Ascending aorta (tissue), 2 donors: ENCODE measurements at regions not wholly inside any gene's neighbourhood (a gene's known extent, or its start where the extent isn't known, plus 50 kb on each side); places are given as distances from the start of the nearest gene placed in this dataset.

Experiments used
- DNase-seq, 2 donors: peaks; one replicate each; pipeline ENCODE4 v3.0.0-alpha.2; 2019; ENCODE audit warnings: low spot score in 2 of 2
- H3K27ac ChIP-seq, 2 donors: fragments of 200-600 bp; sonication (generic); one replicate each; pipeline ENCODE4 v1.5.1; 2016 to 2017; ENCODE audit warnings: mild to moderate bottlenecking in 1 of 2
- H3K27me3 ChIP-seq: fragments of 200-600 bp; sonication (generic); one replicate; pipeline ENCODE4 v1.5.1; 2017
- H3K36me3 ChIP-seq, 2 donors: fragments of 200-600 bp; sonication (generic); one replicate each; pipeline ENCODE4 v1.5.1; 2016
- H3K4me1 ChIP-seq, 2 donors: fragments of 200-600 bp; sonication (generic); one replicate each; pipeline ENCODE4 v1.5.1; 2016 to 2017; ENCODE audit warnings: mild to moderate bottlenecking in 1 of 2
- H3K4me3 ChIP-seq, 2 donors: fragments of 200-600 bp; sonication (generic); one replicate each; pipeline ENCODE4 v1.5.1; 2016 to 2017; ENCODE audit warnings: mild to moderate bottlenecking in 1 of 2
- H3K9me3 ChIP-seq, 2 donors: fragments of 200-600 bp; sonication (generic); one replicate each; pipeline ENCODE4 v1.5.1; 2016
- intact Hi-C: fragments of 100-400 bp; cut with DNase I; formaldehyde crosslinking; loops from one replicate; pipeline ENCODE4 v1.15.1; 2023
- TF ChIP-seq, protein P1 (sequence below), 3 experiments: fragments of 200-600 bp in 2 of 3; fragments of 450-650 bp in 1 of 3; sonication (generic) in 2 of 3; IDR thresholded peaks; one replicate each; pipeline ENCODE4 v1.5.1; 2016 to 2019; ENCODE audit warnings: antibody characterized with exemption in 3 of 3, mild to moderate bottlenecking in 1 of 3, moderate library complexity in 1 of 3

DNA sequence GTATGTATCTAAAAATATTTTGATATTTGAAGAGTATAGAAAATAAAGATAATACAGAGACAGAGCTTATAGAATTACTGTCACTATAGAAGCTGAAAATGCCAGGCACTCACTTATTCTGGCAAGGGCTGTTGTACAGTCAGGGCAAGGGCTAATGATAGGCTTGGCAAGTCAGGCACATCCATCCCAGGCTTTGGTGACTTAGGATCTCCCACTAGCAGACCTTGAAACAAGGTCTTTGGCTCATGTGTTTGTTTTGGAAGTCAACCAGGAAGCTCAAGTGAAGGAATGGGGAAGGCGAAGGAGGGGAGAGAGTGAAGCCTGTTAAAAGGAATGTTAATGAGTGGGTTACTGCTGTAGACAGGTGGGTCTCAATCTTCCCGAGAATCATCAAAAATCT is 199.1 kb upstream of the SUCLG2 start:
- no peak for DNase-seq

DNA sequence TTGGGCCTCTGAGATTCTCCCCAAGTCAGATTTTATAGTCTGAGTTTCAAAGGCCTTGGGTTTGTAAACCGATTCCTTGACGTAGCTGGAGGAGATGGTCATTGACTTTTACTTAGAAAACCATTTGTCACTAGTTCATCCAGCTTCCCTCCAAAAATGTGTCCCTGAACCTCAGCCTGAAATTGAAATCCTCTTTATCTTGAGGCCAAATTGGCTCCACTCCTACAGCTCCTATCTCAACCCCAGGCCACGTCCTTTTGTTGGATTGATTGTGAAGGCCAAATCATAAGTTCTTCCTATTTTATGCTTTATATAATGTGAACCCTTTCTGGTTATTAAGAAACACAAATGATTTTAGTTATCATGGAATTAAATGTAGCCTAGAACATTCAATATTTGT is 193.9 kb upstream of the SUCLG2 start:
- Histone ChIP-seq H3K4me1 (no peaks in the 10 kb centered on the region), H3K9me3 (no peaks in the 10 kb centered on the region), H3K4me3 (no peak overlapping the region), H3K27me3 (no peaks in the 10 kb centered on the region), H3K36me3 (no peaks in the 10 kb centered on the region), H3K27ac (no peak overlapping the region)
- TF ChIP-seq, protein P1, sequence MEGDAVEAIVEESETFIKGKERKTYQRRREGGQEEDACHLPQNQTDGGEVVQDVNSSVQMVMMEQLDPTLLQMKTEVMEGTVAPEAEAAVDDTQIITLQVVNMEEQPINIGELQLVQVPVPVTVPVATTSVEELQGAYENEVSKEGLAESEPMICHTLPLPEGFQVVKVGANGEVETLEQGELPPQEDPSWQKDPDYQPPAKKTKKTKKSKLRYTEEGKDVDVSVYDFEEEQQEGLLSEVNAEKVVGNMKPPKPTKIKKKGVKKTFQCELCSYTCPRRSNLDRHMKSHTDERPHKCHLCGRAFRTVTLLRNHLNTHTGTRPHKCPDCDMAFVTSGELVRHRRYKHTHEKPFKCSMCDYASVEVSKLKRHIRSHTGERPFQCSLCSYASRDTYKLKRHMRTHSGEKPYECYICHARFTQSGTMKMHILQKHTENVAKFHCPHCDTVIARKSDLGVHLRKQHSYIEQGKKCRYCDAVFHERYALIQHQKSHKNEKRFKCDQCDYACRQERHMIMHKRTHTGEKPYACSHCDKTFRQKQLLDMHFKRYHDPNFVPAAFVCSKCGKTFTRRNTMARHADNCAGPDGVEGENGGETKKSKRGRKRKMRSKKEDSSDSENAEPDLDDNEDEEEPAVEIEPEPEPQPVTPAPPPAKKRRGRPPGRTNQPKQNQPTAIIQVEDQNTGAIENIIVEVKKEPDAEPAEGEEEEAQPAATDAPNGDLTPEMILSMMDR (IDR thresholded peaks at IDR 0.05), result no peak
- no peak for DNase-seq
- intact Hi-C loops, result no loop called here

More for the DNA sequence above, 199.1 kb upstream of the SUCLG2 start:
- Histone ChIP-seq H3K4me1 (no peaks in the 10 kb centered on the region), H3K9me3 (no peaks in the 10 kb centered on the region), H3K27me3 (no peaks in the 10 kb centered on the region), H3K27ac (no peak overlapping the region), H3K4me3 (no peak overlapping the region), H3K36me3 (no peaks in the 10 kb centered on the region)
- TF ChIP-seq, protein P1 (IDR thresholded peaks at IDR 0.05), result no peak
- intact Hi-C loops, result no loop called here

DNA sequence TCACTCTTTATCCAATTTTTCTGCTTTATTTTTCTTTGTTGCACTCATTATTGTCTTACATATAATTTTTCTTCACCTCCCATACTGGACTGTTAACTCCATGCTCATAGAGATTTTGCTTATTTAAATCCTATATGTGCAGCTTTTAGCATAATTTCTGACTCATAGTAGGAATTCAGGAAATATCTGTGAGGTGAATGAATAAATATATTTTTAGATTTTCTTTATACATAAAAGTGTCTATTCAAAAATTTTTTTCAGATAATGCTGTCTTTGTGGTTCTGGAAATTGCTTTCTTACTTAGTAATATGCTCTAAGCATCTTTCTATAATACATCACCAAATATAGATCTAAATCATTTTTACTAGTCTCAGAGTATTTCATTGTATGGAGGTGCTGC is 191.8 kb upstream of the SUCLG2 start:
- Histone ChIP-seq H3K27ac (no peak overlapping the region), H3K9me3 (no peaks in the 10 kb centered on the region), H3K4me3 (no peak overlapping the region), H3K36me3 (no peaks in the 10 kb centered on the region), H3K4me1 (no peaks in the 10 kb centered on the region), H3K27me3 (no peaks in the 10 kb centered on the region)
- TF ChIP-seq, protein P1 (IDR thresholded peaks at IDR 0.05), result no peak
- DNase-seq, result no peak
- intact Hi-C loops, result no loop called here

DNA sequence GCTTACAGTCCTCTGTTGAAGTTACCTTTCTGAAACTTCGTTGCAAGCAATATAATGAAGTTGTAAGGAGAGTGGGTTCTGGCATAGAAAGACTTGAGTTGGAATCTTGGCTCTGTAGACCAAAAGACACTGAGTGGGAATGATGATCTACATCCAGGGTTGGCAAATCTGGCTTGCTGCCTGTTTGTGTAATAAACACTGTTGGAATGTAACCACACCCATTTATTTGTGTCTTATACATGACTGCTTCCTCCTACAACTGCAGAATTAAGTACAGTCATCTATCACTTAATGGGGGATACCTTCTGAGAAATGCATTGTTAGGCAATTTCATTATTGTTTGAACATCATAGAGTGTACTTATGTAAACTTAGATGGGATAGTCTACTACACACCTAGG is 178.4 kb upstream of the SUCLG2 start:
- Histone ChIP-seq H3K27ac (no peak overlapping the region), H3K9me3 (peaks cover 0 to 13% of the 10 kb centered on the region in 2 donors), H3K4me1 (no peaks in the 10 kb centered on the region), H3K36me3 (no peaks in the 10 kb centered on the region), H3K27me3 (no peaks in the 10 kb centered on the region), H3K4me3 (no peak overlapping the region)
- intact Hi-C loops, result no loop called here
- DNase-seq, result no peak
- TF ChIP-seq, protein P1 (IDR thresholded peaks at IDR 0.05), result no peak

DNA sequence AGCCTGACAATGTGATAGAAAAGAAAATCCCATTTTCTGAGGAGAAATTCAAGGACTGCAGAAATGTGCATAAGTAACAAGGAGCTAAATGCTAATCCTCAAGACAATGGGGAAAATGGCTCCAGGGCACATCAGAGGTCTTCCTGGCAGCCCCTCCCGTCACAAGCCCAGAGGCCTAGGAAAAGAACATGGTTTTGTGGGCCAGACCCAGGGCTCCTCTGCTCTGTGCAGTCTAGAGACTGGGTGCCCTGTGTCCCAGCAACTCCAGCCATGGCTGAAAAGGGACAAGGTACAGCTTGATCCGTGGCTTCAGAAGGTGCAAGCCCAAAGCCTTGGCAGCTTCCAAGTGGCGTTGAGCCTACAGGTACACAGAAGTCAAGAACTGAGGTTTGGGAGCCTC is 176.8 kb upstream of the SUCLG2 start:
- peaks cover 0 to 13% of the 10 kb centered on the region in 2 donors for H3K9me3 ChIP-seq
- no peaks in the 10 kb centered on the region for H3K4me1 ChIP-seq
- DNase-seq, result no peak
- H3K27ac ChIP-seq, result no peak overlapping the region
- no peaks in the 10 kb centered on the region for H3K27me3 ChIP-seq
- intact Hi-C loops, result no loop called here
- TF ChIP-seq, protein P1 (IDR thresholded peaks at IDR 0.05), result no peak
- no peak overlapping the region for H3K4me3 ChIP-seq
- H3K36me3 ChIP-seq, result no peaks in the 10 kb centered on the region

DNA sequence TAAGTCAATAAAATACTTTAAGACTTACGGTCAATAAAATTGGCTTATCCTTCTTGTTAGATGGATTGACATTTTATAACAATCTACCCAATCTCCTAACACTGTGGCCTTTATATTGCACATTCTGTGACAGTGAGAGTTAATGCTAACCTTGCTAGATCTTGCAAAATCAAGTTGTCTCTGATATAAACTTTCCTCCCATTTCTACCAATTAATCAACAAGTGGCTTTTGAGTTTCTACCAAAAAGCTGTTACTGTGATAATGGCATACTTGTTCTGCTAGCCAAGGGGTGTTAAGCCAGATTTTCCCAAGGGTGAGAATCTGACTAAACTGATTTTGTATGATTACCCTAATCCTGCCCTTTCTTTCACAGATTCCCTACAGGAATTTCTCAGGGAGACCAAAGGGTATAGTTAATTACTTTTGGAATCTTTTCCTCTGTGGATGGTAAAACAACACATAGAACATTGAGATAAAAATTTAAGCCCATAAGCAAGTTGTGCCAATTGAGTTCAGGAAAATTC is 174.1 kb upstream of the SUCLG2 start:
- peaks cover 0 to 11% of the 10 kb centered on the region in 2 donors for H3K4me1 ChIP-seq
- H3K27ac ChIP-seq, result no peak overlapping the region
- no peak overlapping the region for H3K4me3 ChIP-seq
- no peak for DNase-seq
- H3K9me3 ChIP-seq, result peaks cover 0 to 3% of the 10 kb centered on the region in 2 donors
- no peaks in the 10 kb centered on the region for H3K36me3 ChIP-seq
- no peaks in the 10 kb centered on the region for H3K27me3 ChIP-seq
- TF ChIP-seq, protein P1 (IDR thresholded peaks at IDR 0.05), result no peak
- intact Hi-C loops, result no loop called here
